HG03354 (cell line): ENCODE measurements at regions not wholly inside any gene's neighbourhood (a gene's known extent, or its start where the extent isn't known, plus 50 kb on each side); places are given as distances from the start of the nearest gene placed in this dataset.

Source experiments
- ATAC-seq: cut with Tn5 transposase; IDR thresholded peaks from one replicate; pipeline ENCODE4 v1.9.1; 2021; ENCODE audit warnings: mild to moderate bottlenecking; ENCODE audit not compliant: unreplicated experiment, poor library complexity, severe bottlenecking

- ATAC-seq, result no peak
Measured at GRCh38 chr3:28788571-28788970, 439.9 kb upstream of the AZI2 start.

GRCh38 chr3:28791713-28792255 lies 443.2 kb upstream of the AZI2 start:
- ATAC-seq, result no peak

GRCh38 chr3:28792604-28793003 lies 444.0 kb upstream of the AZI2 start:
- ATAC-seq, result no peak

DNA sequence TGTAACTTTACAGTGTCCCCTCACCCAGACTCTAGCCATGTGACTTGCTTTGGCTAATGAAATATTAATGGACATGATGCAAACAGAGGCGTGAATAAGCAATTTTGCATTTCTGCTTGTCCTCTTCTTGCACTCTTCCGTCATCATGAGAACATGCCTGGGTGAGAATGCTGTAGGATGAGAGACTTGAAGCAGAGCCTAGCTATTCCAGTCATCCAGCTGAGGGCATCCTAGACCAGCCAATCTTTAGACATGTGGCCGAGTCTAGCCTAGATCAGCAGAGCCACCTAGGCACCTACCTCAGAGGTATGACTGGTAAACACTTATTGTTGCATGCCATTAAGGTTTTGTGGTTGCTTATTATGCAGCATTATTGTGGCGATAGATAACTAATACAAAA lies 450.5 kb upstream of the AZI2 start:
- ATAC-seq, result no peak

DNA sequence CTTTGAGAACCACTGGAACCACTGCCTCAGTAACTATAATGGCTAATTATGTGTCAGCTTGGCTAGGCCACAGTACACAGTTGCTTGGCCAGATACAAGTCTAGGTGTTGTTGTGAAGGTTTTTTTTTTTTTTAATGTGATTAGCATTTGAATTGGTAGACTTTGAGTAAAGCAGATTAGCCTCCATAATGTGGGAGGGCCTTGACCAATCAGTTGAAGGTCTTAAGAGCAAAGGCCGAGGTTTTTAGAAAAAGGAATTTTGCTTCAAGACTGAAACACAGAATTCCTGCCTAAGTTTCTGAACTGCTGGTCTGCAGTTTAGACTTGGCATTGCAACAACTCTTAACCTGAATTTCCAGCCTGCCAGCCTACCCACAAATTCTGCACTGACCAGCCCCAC lies 451.6 kb upstream of the AZI2 start:
- ATAC-seq, result no peak

DNA sequence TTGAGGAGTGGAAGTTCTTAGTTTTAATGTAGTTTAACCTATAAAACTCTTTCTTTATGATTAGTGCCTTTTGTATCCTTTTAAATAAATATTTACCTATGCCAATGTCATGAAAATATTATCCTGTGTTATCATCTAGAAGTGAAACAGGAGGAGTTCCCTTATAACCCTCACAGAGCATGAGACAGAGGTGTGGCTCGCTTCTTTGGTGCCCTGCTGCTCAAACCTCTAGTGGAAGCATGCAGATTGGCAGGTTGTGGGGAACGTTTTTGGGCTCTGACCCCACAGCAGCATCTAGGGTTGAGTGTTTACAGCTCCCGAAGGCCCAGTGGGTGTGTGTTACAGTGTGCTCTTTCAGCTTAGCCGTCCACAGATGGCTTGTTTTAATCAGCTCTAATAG lies 459.4 kb upstream of the AZI2 start:
- no peak for ATAC-seq

- ATAC-seq, result no peak
Measured at GRCh38 chr3:28816017-28816416, 464.9 kb upstream of the RBMS3 start.

GRCh38 chr3:28824316-28824715 lies 456.6 kb upstream of the RBMS3 start:
- ATAC-seq, result no peak

DNA sequence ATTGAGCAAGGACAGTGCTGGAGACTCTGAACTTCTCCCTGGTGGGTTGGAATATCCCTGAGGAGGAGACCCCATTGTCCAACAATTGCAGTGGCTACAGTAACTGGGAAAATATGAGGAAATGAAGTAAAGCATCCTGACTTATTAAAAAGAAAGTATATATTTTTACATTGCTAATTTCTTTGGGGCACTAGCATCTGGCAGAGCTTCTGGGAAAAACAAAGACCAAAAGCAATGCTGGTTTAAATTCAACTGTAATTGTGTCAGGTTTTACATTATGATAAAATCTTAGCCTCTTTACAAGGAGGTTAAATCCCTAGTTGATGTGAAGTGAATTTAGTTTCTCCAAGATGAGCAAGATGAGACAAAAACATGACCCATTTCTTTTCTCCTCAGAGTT lies 454.0 kb upstream of the RBMS3 start:
- no peak for ATAC-seq

DNA sequence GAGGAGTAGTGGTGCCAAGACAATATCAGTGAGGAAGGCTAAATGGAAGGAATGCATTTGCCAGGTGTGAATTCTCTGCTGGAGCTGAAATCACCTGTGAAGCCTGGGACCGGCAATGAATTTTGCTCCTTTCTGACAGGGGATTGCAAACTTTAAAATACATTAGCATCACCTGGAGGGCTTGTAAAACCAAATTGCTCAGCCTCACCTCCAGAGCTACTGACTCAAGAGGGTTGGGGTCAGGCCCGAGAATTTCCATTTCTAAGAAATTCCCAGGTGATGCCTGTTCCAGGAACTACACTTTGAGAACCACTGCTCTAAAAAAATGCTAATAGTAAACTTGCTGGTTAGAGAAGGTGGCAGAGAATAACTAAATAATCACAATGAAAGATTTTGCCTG lies 445.6 kb upstream of the RBMS3 start:
- ATAC-seq, result no peak

GRCh38 chr3:28835751-28836150 lies 445.1 kb upstream of the RBMS3 start:
- no peak for ATAC-seq

DNA sequence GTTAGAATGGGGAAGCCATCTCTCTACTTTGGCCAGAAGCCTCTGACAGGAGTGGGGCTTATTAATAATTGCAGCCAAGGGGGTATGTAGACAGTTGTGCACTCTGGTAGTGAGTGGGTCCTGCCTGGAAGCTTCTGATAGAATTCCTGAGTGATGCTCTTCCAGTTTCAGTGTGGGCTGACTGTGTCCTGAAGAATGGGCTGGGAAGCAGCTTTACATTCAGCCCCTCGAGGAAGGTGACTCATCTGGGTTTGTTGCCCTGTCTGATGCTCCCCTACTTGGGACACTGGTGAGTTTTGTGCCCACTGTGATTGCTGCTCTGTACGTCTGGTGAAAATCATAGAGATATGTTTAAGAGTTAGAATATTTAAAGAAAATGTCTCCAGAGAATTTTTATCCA lies 444.7 kb upstream of the RBMS3 start:
- ATAC-seq, result no peak

DNA sequence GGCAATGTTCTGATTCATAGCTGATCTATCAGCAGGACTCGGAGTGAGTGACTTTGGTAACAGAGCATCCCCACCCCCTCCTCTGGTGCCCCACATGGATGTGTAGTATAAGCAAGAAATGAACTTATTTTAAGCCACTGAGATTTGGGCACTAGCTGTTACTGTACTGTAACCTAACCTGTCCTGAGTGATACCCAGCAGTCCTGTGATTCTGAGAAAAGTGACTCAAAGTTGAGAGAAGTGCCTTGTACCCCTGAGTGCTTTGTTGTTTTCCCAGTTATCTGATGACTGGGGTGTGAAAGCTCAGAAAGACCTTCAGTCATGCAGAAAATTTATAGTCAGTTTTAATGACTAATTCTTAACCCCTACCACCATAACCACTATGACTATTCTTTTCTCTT lies 439.9 kb upstream of the RBMS3 start:
- peak; percentile 76 for ATAC-seq

- ATAC-seq, result peak; percentile 13
Measured at GRCh38 chr3:28841441-28841840, 439.4 kb upstream of the RBMS3 start.

DNA sequence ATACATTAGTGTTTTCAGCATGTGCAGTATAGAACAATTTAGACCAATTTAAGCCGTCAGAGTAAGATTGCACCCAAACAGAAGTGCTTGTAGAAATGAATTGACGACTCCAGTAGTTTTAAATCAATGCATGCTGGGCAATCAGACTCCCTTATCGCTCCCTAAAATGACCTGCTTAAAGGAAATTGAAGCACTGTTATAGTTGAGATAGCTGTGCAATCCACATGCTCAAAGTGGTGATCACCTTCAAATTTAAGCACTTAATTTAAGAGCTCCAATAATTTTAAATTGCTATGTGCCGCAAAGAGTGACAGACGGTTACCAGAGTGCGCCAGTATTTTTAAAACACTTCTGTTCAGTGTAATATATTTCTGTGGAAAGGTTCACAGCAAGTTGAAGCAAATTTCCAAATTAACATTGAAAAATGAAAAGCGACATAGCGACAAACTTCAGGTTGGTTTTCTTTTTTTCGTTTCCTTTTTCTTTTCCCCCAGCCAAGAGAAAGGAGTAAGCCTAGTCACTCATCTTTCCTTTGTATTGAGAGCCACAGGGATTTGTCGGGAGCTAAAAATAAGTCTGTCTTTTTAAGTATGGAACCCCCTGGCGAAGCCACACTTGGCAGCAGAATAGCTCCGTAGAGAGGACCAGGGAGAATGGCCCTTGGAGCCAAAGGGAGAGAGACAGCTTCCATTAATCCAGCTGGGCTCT lies 436.4 kb upstream of the RBMS3 start:
- no peak for ATAC-seq

DNA sequence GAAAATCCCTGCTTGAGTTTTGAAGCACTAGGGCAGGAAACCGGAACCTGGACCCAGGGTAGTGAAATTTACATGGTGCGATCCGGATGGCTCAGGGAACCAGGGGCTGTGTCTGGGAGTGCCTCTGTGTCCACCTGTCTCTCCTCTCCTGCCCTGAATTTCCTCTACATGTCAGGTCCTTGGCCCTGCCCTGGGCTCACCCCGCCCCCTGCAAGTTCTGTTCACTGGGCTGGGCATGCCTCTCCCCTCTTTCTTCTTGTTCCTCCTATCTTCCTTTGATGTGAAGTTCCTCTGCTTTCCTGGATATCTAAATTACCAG lies 435.9 kb upstream of the RBMS3 start:
- ATAC-seq, result no peak

- ATAC-seq, result no peak
Measured at GRCh38 chr3:28846971-28847478, 433.8 kb upstream of the RBMS3 start.

GRCh38 chr3:28847736-28848135 lies 433.1 kb upstream of the RBMS3 start:
- no peak for ATAC-seq

- no peak for ATAC-seq
Measured at GRCh38 chr3:28850186-28850585, 430.7 kb upstream of the RBMS3 start.

- ATAC-seq, result no peak
Measured at GRCh38 chr3:28853830-28854229, 427.0 kb upstream of the RBMS3 start.

GRCh38 chr3:28856796-28857195 lies 424.1 kb upstream of the RBMS3 start:
- ATAC-seq, result no peak

- no peak for ATAC-seq
Measured at GRCh38 chr3:28859897-28860296, 421.0 kb upstream of the RBMS3 start.
